ENCODE measurements at regions not wholly inside any gene's neighbourhood (a gene's known extent, or its start where the extent isn't known, plus 50 kb on each side); places are given as distances from the start of the nearest gene placed in this dataset.

- TF ChIP-seq CTCF (IDR thresholded peaks at IDR 0.05): no peak
- no peak for TF ChIP-seq EZH2 (IDR thresholded peaks at IDR 0.05)
- TF ChIP-seq EZH2phosphoT487 (IDR thresholded peaks at IDR 0.05): no peak
These were observed 407.2 kb upstream of the MYT1L start for GRCh38 chr2:2738276-2738675.
